Hepatic stellate cell (primary cell): ENCODE measurements at regions not wholly inside any gene's neighbourhood (a gene's known extent, or its start where the extent isn't known, plus 50 kb on each side); places are given as distances from the start of the nearest gene placed in this dataset.
"Not testable (repeated sequence)": the region's sequence is repeated elsewhere in the genome, so short reads cannot be mapped to it uniquely, and the experiment has no call there.

Experiments
- DNase-seq: peaks from one replicate; pipeline ENCODE4 v3.0.0; 2011; ENCODE audit warnings: low spot score

DNA sequence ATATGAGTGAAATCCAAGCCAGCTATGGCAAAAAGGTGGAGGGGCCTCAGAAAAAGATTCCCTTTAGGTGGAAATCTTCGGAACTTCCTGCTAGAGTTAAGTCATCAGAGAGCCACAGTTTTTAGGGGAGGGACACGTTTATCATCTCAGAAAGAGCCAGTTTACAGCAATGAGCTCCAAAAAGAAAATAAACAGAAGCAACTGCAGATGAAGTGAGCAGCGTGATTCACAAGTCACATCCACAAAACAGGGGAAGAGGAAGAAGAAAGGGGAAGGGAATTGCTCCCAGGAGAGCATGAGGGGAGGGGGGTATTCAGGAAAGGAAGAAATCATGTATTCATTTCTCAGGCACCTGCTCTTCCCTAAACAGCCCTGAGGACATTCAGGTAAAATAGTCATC, 156.2 kb upstream of the FOXK1 start:
- DNase-seq: no peak

DNA sequence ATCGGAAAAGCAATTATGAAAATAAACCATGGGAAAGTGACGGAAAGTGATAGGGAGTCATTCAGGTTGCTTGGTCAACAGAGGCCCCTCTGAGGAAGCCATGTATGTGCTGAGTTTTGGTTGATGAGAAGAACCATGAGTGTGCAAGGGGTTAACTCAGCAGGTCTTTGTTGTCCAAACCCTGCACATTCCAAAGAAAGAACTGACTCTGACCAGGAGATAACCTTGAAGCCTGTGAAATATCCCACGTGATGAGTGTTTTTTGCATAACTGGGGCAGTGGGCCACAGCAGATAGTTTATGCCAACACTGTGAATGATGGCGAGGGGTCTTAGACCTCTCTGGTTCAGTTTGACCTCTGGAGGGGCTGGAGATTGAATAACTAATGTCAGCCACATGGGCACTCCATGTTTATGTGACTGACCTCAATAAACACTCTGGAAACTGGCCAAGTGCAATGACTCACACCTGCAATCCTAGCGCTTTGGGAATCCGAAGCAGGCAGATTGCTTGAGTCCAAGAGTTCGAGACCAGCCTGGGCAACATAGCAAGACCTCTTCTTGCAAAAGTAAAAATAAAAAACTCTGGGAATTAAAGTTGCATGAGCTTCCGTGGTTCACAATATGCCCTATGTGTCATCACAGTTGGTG, 154.0 kb upstream of the FOXK1 start:
- no peak for DNase-seq

DNA sequence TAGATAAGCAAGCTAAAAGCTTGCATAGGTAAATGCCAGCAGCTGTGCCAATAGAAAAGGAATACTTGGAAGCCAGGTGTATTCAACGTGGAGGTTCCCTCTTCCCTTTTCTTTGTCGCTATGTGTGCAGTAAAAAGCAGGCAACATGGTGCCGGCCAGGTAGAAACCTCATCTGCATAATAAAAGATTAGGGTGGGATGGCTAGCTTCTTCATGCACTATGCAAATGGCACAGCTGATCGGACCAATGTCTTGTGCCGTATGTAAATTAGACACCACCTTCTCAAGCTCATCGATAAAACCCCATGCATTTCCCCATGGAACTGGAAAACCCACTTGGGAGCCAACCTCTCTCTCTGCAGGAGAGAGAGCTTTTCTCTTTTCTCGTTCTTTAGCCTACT, 150.9 kb upstream of the FOXK1 start:
- no peak for DNase-seq

DNA sequence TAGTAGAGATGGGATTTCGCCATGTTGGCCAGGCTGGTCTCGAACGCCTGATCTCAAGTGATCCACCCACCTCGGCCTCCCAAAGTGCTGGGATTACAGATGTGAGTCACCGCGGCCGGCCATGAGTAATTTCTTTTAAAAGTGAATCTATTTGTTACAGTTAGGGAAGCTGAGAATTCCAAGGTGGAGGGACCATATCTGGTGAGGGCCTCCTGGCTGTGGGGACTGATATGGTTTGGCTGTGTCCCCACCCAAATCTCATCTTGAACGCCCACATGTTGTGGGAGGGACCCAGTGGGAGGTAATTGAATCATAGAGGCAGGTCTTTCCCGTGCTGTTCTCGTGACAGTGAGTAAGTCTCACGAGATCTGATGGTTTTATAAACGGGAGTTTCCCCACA, 148.8 kb upstream of the FOXK1 start:
- not testable (repeated sequence) for DNase-seq

- DNase-seq: no peak
Measured at GRCh38 chr7:4549681-4550080, 132.4 kb upstream of the FOXK1 start.

- DNase-seq: no peak
Measured at GRCh38 chr7:4550117-4550516, 132.0 kb upstream of the FOXK1 start.

DNA sequence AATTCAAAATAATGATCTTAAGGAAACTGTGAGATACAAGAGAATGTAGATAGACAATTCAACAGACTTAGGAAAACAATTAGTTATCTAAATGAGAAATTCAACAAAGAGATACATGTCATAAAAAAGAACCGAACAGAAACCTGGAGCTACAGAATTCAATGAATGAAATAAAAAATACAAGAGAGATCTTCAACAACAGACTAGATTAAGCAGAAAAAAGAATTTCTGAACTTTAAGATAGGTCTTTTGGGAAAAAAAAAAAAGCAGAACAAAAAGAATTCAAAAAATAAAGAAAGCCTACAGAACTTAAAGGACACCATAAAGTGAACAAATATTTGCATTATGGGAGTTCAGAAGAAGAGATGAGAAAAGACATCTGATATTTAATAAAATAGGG, 129.1 kb upstream of the FOXK1 start:
- no peak for DNase-seq

GRCh38 chr7:4556868-4557793, 125.0 kb upstream of the FOXK1 start:
- no peak for DNase-seq

DNA sequence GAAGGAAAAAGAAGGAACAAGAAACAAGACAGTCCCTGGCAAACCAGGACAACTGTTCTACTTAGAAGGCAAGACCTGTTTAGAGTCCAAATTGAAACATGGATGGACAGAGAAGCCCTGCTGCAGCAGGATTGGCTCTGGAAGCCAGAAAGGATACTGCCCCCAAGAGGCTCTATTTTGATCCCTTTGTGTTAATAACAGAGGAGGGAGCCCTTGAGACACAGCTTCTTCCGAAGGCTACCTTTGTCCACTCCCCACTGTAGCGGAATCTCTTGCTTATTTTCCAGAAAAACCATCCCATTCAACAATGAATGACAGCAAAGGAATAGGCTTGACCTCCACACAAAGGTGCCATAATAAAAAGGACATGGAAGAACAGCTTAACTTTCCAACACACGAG, 120.3 kb upstream of the FOXK1 start:
- no peak for DNase-seq

GRCh38 chr7:4566714-4567113, 115.4 kb upstream of the FOXK1 start:
- no peak for DNase-seq

DNA sequence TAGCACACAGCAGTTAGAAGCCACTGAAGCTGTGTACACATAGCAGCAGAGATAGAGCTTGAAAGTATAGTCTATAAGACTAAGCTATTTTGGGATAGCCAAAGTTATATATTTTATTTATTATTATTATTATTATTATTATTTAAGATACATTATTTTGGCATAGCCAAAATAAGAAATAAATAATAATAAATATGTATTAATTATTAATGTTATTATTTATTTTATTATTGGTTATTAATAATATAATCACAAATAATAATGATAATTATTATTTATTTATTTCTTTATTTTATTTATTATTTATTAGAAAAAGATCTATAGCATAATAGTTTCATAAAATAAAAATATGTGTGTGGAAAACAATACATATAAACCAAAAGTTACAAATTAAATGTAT, 107.2 kb upstream of the FOXK1 start:
- DNase-seq: no peak

DNA sequence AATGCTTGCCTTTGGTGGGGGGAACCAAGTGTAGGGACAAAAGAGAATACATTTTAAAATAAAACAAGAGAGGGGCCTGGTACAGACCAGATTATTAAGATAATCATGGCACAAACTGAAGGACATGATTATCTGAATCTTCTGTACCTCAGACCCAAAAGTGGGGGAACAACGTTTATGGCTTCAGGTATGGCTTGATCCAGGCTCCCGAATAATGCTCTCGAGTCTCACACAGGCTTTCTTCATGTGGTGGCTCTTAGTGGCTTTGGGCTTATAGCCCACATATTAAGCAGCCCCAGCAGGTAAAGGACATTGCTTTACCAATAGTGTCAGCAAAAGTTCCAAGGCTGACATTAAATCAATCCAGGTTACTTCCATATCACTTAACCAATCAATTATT, 106.8 kb upstream of the FOXK1 start:
- no peak for DNase-seq

GRCh38 chr7:4602905-4603842, 78.9 kb upstream of the FOXK1 start:
- DNase-seq: no peak

DNA sequence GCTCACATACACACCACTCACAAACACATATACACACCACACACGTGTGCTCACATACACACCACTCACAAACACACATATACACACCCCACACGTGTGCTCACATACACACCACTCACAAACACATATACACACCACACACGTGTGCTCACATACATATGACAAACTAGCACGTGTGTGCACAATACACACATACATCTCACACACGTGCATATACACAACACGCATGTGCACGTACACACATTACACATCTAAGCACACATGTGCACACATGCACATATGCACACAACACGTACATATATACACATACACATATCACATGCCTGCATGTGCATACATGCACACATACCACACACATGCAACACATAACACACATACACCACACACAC, 78.3 kb upstream of the FOXK1 start:
- DNase-seq: no peak

GRCh38 chr7:4604456-4604940, 77.6 kb upstream of the FOXK1 start:
- no peak for DNase-seq

DNA sequence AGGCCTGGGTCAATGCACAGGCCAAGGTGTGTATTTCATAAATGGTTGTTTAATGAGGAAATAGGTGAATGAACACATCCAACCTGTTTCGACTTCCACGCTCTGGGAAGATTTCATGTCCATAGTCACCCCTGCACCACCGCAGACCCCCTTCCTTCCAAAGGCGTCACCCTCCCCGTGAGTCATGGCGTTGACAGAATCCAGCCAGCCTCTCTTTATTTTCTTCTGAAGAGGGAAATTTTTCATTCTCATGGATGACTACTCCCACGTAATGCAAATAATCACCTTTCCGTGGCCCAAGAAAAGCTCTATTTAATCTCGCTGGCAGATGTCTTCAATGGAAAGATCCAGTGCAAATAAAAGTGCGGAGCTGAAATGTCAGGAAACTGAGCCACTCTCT, 75.3 kb upstream of the FOXK1 start:
- no peak for DNase-seq

GRCh38 chr7:4607311-4607729, 74.8 kb upstream of the FOXK1 start:
- DNase-seq: no peak

- DNase-seq: not testable (repeated sequence)
Measured at GRCh38 chr7:4609576-4609975, 72.5 kb upstream of the FOXK1 start.

GRCh38 chr7:4610768-4611467, 71.2 kb upstream of the FOXK1 start:
- peak; percentile 62 for DNase-seq

- no peak for DNase-seq
Measured at GRCh38 chr7:4612237-4612636, 69.9 kb upstream of the FOXK1 start.

DNA sequence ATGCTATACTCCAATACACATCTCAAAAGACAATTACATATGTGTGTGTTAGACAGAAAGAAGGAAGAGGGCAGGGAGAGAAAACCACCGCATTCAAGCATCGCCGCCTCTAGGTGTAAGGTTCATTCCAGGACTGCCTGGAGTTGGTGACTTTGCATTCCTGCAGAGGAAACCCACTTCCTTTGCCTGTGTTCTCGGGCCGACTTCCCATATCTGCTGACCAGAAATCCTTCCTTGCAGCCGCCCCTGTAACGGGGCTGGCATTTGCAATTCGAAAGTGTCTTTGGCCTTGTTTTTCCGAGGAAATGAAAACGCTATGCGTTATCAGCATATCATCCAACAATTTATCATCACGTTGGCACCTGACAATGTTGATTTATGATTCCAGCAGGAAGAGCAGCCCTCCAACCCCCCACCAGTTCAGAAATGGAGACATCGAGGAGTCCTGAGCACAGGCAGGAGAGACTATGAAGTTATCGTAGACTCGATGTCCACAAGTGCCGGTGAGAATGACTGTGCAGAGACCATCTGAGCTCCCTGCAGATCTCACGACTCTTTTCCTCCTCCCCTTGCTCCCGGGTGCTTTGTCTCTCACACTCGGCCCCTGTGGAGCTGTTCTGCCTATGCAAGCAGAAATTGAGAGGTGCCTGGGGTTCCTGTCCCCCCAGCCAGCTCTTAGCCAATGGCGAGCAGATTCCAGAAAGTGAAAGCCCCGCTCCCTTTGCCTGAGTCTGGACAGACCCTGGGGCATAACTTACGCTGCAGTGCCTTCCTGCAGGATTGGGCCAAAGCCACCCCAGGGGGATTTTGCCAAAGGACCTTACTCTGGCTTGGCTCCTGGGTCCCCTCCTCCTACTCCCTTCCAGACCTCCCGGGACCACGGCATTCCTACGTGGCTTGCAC, 68.9 kb upstream of the FOXK1 start:
- DNase-seq: peak; percentile 55
